ENCODE measurements at regions not wholly inside any gene's neighbourhood (a gene's known extent, or its start where the extent isn't known, plus 50 kb on each side); places are given as distances from the start of the nearest gene placed in this dataset.
A peak's percentile ranks its signal among the peaks of the same experiment; 100 is the strongest.
"Not testable (repeated sequence)": the region's sequence is repeated elsewhere in the genome, so short reads cannot be mapped to it uniquely, and the experiment has no call there.

GRCh38 chr6:170147832-170148708, 142.8 kb downstream of the DLL1 start:
- DNase-seq (ENCODE audit: low read depth) = peak; percentile 61

- no peak for DNase-seq (ENCODE audit: low read depth)
Measured at GRCh38 chr6:170147056-170147787, 143.7 kb downstream of the DLL1 start.

GRCh38 chr6:170146640-170147039, 144.2 kb downstream of the DLL1 start:
- no peak for DNase-seq (ENCODE audit: low read depth)

- not testable (repeated sequence) for DNase-seq (ENCODE audit: low read depth)
Measured at GRCh38 chr6:170146131-170146530, 144.7 kb downstream of the DLL1 start.

- DNase-seq (ENCODE audit: low read depth) = not testable (repeated sequence)
Measured at GRCh38 chr6:170145716-170146115, 145.2 kb downstream of the DLL1 start.

GRCh38 chr6:170145272-170145592, 145.6 kb downstream of the DLL1 start:
- no peak for DNase-seq (ENCODE audit: low read depth)

GRCh38 chr6:170144571-170145271, 146.2 kb downstream of the DLL1 start:
- DNase-seq (ENCODE audit: low read depth) = no peak

- no peak for DNase-seq (ENCODE audit: low read depth)
Measured at GRCh38 chr6:170143401-170144150, 147.3 kb downstream of the DLL1 start.

GRCh38 chr6:170142559-170142958, 148.3 kb downstream of the DLL1 start:
- DNase-seq (ENCODE audit: low read depth) = no peak

- DNase-seq (ENCODE audit: low read depth) = not testable (repeated sequence)
Measured at GRCh38 chr6:170141061-170141460, 149.8 kb downstream of the DLL1 start.

GRCh38 chr6:170140129-170140528, 150.7 kb downstream of the DLL1 start:
- no peak for DNase-seq (ENCODE audit: low read depth)

- no peak for DNase-seq (ENCODE audit: low read depth)
Measured at GRCh38 chr6:170139531-170139930, 151.3 kb downstream of the DLL1 start.

GRCh38 chr6:170139046-170139445, 151.8 kb downstream of the DLL1 start:
- DNase-seq (ENCODE audit: low read depth) = not testable (repeated sequence)

- DNase-seq (ENCODE audit: low read depth) = no peak
Measured at GRCh38 chr6:170137911-170138910, 152.7 kb downstream of the DLL1 start.

GRCh38 chr6:170137176-170137891, 153.5 kb downstream of the DLL1 start:
- no peak for DNase-seq (ENCODE audit: low read depth)

- no peak for DNase-seq (ENCODE audit: low read depth)
Measured at GRCh38 chr6:170136541-170137175, 154.2 kb downstream of the DLL1 start.

GRCh38 chr6:170135821-170136471, 154.9 kb downstream of the DLL1 start:
- DNase-seq (ENCODE audit: low read depth) = no peak

GRCh38 chr6:170135461-170135820, 155.4 kb downstream of the DLL1 start:
- no peak for DNase-seq (ENCODE audit: low read depth)

Measured in stimulated activated CD8-positive, alpha-beta memory T cell treated with anti-CD3 and anti-CD28 coated beads, Interleukin-4, amount 100 ng/mL, for 24 hours (primary cell).